Uterus (tissue), 2 donors: ENCODE measurements at regions not wholly inside any gene's neighbourhood (a gene's known extent, or its start where the extent isn't known, plus 50 kb on each side); places are given as distances from the start of the nearest gene placed in this dataset.

Experiments
- CTCF ChIP-seq, 4 experiments: fragments of 200-600 bp in 2 of 4; fragments of 450-650 bp in 2 of 4; sonication (generic) in 2 of 4; IDR thresholded peaks; one replicate each; pipeline ENCODE4 v1.5.1; 2016 to 2019; ENCODE audit warnings: antibody characterized with exemption in 4 of 4, mild to moderate bottlenecking in 2 of 4, moderate library complexity in 1 of 4
- POLR2A ChIP-seq, 2 donors: fragments of 450-650 bp; IDR thresholded peaks; one replicate each; pipeline ENCODE4 v1.6.1; 2016; ENCODE audit warnings: antibody characterized with exemption in 2 of 2, mild to moderate bottlenecking in 1 of 2, moderate library complexity in 1 of 2

GRCh38 chr5:12183003-12183402, 278.8 kb upstream of the CTNND2 start:
- TF ChIP-seq CTCF (IDR thresholded peaks at IDR 0.05) (no peak), POLR2A (IDR thresholded peaks at IDR 0.05) (no peak)
